ENCODE measurements at regions not wholly inside any gene's neighbourhood (a gene's known extent, or its start where the extent isn't known, plus 50 kb on each side); places are given as distances from the start of the nearest gene placed in this dataset.

GRCh38 chr6:21454262-21454661 is 139.3 kb upstream of the SOX4 start:
- H3K4me3 ChIP-seq (ENCODE audit: low read length) = no peak overlapping the region
- no peak for TF ChIP-seq CTCF (conservative IDR thresholded peaks at IDR 0.05; ENCODE audit: low read length)
- no peak for DNase-seq (ENCODE audit: low read depth)

GRCh38 chr6:21455071-21455470 is 138.5 kb upstream of the SOX4 start:
- no peak for TF ChIP-seq CTCF (conservative IDR thresholded peaks at IDR 0.05; ENCODE audit: low read length)
- no peak overlapping the region for H3K4me3 ChIP-seq (ENCODE audit: low read length)
- no peak for DNase-seq (ENCODE audit: low read depth)

DNA sequence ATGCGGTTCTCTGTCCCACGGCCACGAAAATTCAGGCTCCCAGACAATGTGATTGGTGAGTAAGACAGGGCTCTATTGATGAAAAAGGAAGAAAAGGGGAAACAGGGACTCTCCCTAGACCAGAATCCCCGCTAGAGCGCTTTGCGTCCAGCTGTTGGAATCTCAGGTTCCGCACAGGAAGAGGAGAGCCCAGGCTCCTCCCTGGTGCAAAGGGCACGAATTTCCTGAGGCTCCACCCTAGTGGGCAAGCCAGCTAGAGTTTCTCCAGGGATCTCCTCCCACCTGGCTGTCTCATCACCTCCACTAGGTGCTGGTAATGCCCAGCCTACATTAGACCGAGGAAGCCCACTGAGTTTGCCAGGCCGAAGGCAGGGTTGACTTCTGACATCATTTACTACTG is 135.9 kb upstream of the SOX4 start:
- no peak overlapping the region for H3K4me3 ChIP-seq (ENCODE audit: low read length)
- no peak for TF ChIP-seq CTCF (conservative IDR thresholded peaks at IDR 0.05; ENCODE audit: low read length)
- no peak for DNase-seq (ENCODE audit: low read depth)

DNA sequence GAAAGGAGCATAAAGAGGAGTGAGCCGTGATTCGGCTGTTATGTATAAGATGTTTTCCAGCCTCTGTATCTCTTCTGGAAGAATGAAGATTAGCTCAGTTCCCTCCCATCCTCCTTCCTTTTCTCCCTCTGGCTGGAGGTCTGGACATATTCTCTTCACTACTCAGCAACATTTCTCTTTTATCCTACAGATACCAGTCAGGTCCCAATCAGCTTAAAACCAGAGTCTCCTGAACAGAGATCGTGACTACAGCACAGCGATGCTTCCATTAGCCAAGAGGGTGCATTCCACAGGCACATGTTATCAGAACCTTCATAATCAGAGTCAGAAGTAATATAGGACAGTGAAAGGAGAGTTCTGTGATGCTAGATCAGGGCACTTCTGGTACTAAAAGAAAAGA is 133.9 kb upstream of the SOX4 start:
- no peak for TF ChIP-seq CTCF (conservative IDR thresholded peaks at IDR 0.05; ENCODE audit: low read length)

DNA sequence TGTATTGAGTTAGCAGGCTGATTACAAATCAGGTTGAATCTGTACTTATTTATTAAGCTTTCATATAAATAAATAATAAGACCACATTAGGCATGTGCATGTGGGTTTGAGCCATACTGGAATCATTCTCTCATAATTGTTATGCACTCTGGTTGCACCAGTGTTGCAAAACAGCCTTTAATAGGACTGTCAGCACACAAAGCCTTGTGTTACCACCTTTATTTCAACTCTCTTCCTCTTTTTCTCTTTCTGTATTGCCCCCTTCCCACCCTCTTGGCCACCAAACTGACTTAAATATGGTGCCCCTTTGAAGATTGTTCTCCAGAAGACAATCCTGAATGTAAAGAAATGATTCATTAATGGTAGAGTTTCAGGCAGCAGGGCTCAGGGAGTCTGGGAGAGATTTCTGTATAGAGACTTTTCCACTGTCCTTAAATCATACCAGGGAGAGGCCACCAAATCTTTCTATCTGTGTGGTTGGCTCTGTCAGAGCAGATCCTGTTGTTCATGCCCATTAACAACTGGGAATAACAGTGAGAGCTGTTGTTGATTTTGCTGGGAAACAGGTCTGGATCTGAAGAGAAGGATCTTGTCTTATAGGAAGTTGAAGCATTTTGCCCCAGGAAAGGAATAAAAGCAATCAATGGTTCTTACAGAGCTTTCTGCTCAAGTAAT is 131.6 kb upstream of the SOX4 start:
- H3K4me3 ChIP-seq (ENCODE audit: low read length) = no peak overlapping the region
- TF ChIP-seq CTCF (conservative IDR thresholded peaks at IDR 0.05; ENCODE audit: low read length) = no peak
- DNase-seq (ENCODE audit: low read depth) = no peak

More for the DNA sequence above, 133.9 kb upstream of the SOX4 start:
- no peak for DNase-seq (ENCODE audit: low read depth)
- H3K4me3 ChIP-seq (ENCODE audit: low read length) = no peak overlapping the region

DNA sequence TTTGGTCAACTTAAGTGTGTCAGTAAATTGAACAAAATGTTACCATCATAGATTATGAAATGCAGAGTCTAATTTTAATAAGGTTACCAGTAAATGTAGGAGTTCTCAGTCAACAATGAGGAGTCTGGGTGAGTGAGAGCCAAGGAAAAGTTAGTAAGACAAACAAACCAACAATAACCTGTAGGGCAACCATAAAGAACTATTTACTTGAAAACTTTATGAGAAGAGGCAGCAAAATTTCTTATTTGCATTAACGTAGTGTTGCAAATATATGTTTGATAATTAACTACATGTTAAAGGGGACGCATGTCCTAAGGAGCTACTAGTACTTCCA is 131.1 kb upstream of the SOX4 start:
- H3K4me3 ChIP-seq (ENCODE audit: low read length) = no peak overlapping the region
- no peak for TF ChIP-seq CTCF (conservative IDR thresholded peaks at IDR 0.05; ENCODE audit: low read length)
- no peak for DNase-seq (ENCODE audit: low read depth)

DNA sequence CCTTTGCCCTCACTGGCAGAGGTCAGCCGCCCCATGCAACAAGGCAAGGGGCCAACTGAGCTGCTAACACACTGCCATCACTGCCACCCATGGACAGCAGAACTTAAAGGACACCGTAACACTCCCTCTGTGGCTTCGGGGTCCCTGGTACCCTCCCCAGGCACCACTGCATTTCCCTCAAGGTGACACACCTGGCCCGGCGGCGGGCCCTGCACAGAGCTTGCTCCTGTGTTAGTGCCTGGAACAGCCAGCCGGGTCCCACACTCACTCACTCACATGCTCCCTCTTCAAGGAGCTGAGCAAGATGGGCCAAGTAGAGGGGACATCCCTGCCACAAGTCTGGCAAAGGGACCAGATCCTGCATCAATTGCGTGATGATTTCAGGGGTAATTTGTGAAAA is 126.5 kb upstream of the SOX4 start:
- H3K4me3 ChIP-seq (ENCODE audit: low read length) = no peak overlapping the region
- DNase-seq (ENCODE audit: low read depth) = no peak
- no peak for TF ChIP-seq CTCF (conservative IDR thresholded peaks at IDR 0.05; ENCODE audit: low read length)
